ENCODE measurements at regions not wholly inside any gene's neighbourhood (a gene's known extent, or its start where the extent isn't known, plus 50 kb on each side); places are given as distances from the start of the nearest gene placed in this dataset.

GRCh38 chr15:70185251-70185711 lies 87.6 kb upstream of the TLE3 start:
- no peak for DNase-seq (ENCODE audit: low spot score)

DNA sequence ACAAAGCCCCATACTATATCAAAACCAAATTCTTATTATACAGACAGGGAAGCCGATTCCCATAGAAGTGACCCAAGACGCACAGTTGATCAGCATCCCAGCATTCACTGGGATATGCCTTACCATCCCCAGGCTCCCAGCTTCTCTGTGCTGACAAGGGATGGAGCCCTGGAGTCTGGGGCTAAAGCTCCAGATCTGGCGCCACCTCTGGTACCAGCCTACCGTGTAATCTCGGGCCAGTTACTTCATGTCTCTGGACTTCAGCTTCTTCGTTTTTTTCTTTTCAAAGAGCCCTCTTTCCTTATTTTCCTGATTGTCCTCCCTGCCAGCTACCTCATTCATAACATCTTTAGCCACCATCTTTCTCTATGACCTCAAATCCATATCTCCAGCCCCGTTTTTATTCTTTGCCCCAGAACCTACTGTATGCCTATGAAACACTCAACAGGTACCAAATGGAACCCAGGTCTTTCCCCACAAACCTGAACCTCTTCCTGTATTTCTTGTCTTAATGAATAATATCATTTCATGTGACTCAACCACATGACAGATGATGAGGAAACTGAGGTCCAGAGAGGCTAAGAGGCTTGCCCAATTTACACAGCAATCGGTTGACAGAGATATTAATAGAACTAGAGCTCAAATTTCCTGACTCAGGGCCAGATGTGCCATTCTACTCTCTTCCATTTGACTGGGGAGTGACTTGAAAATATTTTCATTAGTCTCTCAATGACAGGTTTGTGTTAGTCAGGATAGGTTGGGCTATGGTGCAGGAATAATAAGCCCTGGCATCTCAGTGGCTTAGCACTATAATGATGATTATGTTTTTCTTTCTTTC lies 85.4 kb upstream of the TLE3 start:
- DNase-seq (ENCODE audit: low spot score): peak; percentile 51

DNA sequence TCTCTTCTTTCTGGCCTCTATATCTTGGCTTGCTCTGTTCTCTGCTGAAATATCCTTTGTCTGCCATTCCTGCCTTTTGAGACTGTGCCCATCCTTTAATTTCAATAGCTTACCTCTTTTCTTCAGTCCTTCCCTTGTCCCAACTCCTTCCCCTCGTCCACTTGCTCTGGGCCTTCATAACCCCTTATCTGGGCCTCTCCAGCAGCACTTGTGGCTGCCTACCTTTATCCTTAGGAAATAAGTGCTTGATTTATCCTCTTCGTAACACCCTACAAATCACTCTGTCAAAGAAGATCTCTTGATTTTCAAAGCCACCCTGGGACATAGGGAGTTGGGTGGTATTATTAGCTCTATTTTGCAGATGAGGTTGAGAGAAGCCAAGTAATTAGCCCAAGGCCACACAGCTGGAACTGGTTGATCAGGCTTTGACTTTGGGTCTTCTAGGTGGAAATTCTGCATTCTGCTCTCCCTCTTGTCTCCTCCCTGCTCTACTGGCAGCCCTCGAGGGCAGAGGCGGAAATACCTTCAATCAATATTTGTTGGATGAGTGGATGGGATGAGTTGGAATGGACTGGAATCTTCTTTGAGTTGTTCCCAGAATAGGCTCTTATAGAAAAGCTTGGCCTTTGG lies 84.0 kb upstream of the TLE3 start:
- no peak for DNase-seq (ENCODE audit: low spot score)

DNA sequence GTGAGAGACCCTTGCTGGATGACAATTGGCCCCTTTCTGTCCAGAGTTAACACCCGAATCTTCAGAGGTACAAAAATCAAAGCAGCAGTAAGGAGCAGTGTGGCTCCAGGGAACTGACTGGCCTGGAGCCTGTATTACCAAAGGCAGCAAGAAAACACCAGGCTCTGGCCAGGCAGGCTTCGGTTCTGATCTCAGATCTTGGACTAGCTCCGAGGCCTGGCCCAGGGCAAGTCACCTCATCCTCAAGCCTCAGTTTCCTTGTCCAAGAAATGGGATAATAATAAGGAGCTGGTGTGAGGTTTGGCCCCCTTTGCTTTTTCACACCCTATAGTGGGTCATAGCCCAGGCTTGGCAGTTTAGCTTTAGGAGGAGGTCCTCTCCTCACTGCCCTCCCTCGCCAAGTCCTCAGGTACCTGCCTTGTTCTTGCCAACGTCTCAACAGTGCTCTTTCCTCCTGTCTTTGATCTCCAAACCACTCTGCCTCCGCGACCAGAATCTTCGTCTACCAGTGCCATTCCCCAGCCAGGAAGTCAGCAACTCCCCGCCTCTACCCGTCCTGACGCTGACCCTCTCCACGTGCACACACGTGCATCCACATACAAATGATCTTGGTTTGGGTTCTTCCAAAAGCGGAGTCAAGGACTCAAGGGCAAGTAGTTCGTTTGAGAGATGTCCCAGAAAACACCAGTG lies 82.6 kb upstream of the TLE3 start:
- DNase-seq (ENCODE audit: low spot score): no peak

DNA sequence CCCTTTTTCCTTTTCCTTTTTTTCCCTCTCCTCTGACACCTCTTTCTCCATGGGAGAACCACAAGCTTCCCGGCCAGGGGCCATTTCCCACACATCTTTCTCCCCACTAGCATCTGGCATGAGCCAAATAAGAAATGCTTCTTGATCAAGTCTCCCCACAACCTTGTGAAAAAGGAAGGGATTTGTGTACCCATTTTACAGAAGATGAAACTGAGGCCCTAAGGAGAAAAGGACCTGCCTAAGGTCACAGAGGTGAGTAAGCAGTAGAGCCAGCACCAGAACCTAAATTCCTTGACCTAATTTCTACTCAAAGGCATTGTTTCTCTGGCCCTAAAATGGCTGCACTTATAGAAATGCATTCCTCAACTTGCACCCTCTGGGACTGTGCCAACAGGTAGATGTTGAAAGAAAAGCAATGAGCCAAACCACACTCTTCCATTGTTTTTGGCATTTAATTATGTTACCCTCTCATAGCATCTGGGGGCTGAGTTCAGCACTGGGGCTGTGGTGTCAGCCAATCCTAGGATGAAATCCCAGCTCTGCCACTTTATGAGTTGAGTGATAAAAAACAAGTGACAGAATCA lies 81.7 kb upstream of the TLE3 start:
- DNase-seq (ENCODE audit: low spot score): no peak

GRCh38 chr15:70178335-70179084 lies 80.8 kb upstream of the TLE3 start:
- DNase-seq (ENCODE audit: low spot score): no peak

DNA sequence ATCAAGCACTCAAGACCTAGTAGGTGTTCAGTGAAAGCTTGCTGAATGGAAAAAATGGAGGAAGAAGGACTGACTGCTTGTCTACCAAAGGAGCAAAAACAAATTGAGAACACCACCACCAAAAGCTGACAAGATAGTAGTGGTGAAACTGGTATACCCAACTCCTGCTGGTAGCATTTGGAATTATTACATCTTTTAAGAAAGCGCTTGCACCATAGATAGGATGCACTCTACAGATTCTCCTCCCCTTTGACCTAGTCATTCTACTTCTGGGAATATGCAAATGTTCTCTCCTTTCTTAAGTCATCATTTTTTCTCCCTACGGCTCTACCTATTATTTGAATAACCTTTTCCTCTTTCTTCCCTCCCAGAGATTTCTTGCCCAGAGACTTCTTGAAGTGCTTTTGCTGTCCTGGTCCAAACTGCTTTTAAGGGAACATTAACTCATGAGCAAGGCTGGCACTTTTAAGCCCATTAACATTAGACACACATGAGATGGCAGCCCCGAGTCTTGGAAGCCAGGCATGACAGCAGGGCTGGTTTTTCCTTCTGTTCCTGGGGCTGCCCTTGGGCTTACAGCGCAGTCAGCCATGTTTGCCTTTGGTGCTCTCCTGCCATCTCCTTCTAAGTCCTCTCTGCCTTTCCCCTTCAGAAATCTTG lies 75.0 kb upstream of the TLE3 start:
- no peak for DNase-seq (ENCODE audit: low spot score)

DNA sequence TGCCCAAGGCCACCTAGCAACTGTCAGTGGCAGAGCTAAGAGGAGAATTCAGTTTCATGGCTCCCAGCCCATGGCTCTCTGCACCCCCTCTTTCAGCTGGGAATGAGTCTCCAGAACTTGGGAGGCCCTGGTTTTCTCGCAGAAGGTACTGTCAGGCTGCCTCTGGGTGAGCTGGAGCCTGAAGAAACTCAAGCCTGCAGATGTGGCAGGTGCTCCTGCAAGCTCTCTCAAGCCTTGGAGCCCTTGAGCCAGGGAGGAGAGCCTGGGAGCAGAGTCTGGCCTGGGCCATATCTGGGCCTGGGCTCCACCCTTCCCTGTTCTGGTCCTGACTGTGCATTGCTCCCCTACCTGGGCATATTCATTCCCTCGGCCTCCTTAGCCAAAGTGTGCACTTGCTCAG lies 74.4 kb upstream of the TLE3 start:
- DNase-seq (ENCODE audit: low spot score): no peak

DNA sequence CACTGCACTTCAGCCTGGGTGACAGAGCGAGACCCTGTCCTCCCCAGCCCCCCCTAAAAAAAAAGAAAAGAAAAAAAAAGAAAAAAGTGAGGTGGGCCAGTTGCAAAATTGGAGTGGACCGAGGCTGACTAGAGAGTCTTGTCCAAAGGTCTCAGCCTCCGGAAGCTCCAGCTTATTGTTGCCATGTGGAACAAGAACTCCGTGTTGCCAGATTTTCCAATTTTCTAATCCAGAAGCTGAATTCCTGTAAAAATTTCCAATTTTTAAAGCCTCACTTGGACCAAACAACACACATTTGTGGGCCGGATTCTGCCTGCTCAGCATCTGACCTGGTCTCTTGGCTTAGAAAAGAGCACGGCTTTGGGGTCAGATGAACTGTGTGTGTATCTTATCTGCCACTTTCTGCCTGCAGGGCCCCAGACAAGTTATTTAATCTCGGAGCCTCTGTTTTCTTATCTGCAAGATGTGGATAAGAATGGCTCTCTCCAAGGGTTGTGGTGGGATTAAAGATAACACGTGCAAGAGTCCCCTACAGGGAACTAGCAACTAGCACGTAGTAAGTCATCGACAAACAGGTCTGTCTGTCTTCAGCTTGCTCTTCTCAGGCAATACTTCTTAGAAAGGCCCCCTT lies 73.7 kb upstream of the TLE3 start:
- no peak for DNase-seq (ENCODE audit: low spot score)

DNA sequence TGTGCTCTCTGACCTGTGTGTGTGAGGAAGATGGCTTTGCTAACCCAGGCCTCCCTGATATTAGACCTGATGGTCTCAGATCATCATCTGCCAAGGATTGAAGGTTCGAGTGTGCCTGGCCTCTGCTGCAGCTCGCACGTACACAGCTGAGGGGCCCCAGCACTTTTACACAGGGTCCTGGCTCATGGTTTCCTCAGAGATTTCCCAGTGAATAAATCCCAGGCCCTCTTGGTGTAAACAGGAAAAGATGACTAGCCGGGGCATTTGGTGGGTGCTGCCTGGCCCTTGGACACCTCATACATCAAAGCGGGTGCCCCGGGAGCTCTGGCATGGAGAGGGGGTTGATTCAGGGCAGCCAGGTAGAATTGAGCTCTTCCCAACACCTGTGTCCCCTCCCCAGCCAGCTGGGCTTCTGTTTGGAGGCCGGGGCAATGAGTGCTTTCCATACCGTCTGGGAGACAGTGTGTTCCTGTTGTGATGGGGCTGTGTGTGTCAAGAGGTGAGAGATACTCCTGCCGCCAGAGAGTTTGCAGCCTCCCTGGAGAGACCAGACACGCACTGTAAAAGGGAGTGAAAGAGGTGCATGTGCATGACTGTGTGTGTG lies 72.5 kb upstream of the TLE3 start:
- DNase-seq (ENCODE audit: low spot score): no peak

GRCh38 chr15:70169147-70169546 lies 71.4 kb upstream of the TLE3 start:
- no peak for DNase-seq (ENCODE audit: low spot score)

DNA sequence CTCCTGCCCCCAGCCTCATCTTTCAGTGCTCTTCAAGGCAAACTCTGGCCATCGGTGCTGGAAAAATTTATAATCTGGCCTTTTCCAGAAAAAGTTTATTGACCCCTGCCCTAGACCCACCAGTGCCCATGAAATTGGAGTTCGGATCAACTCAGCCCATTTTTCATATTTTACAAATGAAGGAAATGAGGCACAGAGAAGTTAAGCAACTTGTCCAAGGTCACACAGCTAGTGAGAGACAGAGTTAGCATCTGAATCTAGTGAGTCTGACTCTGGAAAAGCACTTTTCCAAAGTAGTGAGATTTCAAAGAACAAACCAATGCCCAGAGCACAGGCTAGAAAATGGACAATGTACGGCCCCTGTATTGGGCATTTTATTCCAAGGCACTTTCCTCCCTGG lies 69.4 kb upstream of the TLE3 start:
- no peak for DNase-seq (ENCODE audit: low spot score)

- DNase-seq (ENCODE audit: low spot score): no peak
Observed at GRCh38 chr15:70166506-70167087, 68.9 kb upstream of the TLE3 start.

- DNase-seq (ENCODE audit: low spot score): no peak
Observed at GRCh38 chr15:70165716-70166284, 68.1 kb upstream of the TLE3 start.

- DNase-seq (ENCODE audit: low spot score): no peak
Observed at GRCh38 chr15:70164910-70165715, 67.4 kb upstream of the TLE3 start.

GRCh38 chr15:70164156-70164900 lies 66.6 kb upstream of the TLE3 start:
- DNase-seq (ENCODE audit: low spot score): no peak

GRCh38 chr15:70160803-70161565 lies 63.3 kb upstream of the TLE3 start:
- no peak for DNase-seq (ENCODE audit: low spot score)
